HG02840 (cell line): ENCODE measurements at regions not wholly inside any gene's neighbourhood (a gene's known extent, or its start where the extent isn't known, plus 50 kb on each side); places are given as distances from the start of the nearest gene placed in this dataset.
"Not testable (repeated sequence)": the region's sequence is repeated elsewhere in the genome, so short reads cannot be mapped to it uniquely, and the experiment has no call there.

ENCODE experiments used
- ATAC-seq: cut with Tn5 transposase; IDR thresholded peaks from one replicate; pipeline ENCODE4 v1.9.1; 2021; ENCODE audit warnings: mild to moderate bottlenecking, moderate library complexity, moderate number of reproducible peaks; ENCODE audit not compliant: unreplicated experiment, low FRiP score

DNA sequence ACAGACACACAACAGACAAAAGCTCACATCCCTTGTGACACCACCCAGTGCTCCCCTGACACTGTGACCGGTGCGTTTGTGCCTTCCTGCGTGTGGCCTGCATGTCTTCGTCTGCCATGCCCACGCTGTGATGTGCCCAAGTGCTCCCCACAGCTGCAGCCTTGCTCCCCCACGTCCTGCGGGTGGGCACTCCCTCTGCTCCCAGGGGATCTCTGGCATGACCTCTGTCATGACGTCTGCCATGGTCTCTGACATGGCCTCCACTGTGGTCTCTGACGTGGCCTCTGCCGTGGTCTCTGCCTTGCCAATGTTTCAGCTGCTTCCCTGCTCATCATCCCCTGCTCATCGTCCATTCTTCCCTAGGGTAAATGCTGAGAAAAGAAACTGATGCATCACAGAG is 200.9 kb downstream of the DLL1 start:
- peak; percentile 6 for ATAC-seq

DNA sequence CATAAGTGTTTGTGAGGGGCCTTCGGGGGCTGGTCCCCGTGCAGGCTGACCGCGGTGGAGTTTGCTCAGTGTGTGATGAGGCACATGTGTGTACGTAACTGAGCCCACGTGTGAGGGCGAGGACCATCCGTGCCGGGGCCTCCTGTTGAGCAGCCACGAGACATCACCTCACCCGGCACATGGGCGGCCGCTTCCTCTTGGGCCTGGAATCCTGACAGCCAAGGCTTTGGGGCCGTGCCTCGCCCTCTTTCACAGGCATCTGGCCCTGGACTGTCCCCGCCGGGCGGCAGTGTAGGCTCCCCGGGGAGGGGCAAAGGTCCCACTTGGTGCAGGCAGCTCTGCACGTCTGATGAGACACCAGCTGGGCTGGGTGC is 202.3 kb downstream of the DLL1 start:
- ATAC-seq, result no peak

DNA sequence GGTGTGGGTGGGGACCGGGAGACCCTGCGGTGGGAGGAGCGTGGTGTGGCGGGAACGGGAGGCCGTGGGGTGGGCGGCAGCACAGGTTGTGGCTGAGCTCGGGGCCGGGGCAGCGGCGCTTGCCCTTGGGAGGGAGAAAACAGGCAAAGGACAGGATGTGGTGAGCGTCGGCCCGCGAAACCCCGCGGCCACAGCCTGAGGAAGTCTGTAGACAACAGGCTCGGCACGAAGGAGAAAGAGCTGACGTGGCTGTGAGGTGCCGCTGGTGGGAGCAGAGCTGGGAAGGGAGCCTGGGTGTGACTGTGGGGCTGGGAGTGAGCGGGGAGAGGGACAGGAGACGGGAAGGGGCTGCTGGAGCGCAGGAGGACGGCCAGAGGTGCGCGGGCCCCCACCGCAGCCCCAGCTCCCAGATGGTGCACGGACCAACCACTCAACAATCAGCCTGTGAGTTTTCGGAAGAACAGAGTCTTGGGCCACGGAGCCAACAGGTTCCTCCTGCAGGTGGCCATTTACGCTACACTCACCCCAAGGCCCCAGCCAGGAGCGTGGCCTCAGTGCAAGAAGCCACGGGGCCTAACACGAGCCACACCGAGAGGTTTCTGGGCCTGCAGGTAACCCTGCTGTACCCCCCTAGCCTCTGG is 202.8 kb downstream of the DLL1 start:
- no peak for ATAC-seq

DNA sequence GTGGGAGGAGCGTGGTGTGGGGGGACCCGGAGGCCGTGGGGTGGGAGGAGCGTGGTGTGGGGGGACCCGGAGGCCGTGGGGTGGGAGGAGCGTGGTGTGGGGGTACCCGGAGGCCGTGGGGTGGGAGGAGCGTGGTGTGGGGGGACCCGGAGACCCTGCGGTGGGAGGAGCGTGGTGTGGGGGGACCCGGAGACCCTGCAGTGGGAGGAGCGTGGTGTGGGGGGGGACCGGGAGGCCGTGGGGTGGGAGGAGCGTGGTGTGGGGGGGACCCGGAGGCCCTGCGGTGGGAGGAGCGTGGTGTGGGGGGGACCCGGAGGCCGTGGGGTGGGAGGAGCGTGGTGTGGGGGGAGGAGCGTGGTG is 203.5 kb downstream of the DLL1 start:
- not testable (repeated sequence) for ATAC-seq

DNA sequence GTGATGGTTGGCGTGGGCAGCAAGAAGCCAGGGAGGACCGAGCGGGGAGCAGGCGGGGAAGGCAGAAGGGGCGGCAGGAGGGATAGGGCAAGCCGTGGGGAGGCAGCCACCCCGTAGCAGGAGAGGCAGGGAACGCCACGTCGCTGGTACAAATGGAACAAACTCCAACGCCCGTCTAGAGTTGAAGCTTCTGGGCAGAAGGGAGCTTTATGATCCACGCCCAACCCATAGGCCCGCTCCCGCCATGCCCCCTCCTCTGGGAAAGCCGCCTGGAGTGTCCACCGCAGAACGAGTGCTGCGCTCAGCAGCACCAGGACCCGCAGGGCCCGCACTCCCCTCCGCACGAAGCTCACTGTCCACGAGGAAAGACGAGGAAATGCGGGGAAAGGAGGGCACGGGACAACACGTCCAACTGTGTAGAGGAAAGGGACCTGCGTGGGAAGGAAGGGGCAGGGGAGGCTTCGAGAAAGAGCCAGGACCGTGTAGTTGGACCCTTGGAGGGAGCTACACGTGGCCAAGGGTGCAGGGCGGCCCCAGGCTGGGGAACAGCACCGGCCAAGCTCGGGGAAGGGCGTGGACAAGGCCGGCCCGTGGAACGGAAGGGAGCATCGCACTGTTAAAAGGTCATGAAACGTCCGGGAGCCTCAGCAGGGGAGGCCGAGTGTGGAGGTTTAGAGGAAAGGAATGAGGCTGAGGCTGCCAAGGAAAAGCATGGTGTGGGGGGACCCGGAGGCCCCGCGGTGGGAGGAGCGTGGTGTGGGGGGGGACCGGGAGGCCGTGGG is 204.0 kb downstream of the DLL1 start:
- ATAC-seq, result no peak

DNA sequence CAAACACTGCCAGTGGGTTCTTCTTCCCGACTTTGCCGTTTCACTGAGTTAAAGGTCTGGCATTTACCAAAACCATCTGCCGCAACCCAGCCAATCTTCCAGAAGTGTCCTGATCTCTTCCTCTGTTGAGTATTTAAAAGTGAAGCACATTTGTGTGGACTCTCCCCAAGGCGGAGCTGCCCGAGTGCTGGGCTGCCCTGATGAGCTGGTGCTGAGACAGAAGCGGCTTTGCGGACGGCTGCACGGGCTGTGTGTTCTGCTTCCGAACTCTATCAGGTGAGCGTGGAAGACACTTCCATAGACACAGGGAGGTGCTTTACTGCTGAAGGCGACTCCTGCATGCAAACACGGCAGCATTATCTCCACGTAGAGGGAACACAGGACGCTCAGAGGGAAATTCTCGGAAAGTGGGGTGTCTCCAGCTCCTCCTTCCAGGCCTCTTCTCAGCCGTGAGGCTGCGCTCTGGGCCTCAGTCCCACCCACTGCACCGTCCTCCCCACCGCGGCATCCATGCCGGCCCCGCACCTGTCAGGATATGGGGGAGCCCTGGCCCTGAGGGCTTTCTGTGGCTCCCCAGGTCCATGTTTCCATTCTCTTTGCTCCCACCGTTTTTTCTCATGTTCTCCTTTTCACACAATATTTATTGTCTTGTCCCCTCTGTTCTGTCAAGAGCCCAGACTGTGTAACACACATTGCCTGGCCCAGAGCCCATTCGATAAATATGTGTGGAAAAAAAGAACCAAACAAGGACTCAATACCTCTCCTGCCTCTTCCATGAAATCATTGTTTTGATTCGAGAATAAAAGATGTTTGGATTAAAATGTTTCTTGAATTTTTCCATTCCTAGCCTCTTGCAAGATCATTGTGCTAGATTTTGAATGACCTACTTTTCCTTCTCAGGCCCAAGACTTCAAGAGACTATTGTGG is 205.1 kb downstream of the DLL1 start:
- no peak for ATAC-seq

DNA sequence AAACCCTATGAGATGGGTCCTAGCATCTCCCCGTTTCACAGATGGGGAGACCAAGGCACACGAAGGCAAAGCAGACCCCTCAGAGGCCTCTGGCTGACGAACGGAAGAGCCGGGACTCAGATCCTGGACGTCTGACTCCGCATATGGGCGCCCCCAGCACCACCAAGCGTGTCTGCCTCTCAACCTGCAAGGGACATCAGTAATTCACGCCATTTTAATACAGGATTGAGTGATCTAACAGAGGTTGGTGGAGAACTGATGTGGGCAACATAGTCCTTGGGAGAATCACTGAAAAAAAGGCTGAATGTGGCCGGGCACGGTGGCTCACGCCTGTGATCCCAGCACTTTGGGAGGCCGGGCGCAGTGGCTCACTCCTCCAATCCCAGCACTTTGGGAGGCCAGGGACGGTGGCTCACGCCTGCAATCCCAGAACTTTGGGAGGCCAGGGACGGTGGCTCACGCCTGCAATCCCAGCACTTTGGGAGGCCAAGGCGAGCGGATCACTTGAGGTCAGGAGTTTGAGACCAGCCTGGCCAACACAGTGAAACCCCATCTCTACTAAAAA is 206.6 kb downstream of the DLL1 start:
- ATAC-seq, result no peak

DNA sequence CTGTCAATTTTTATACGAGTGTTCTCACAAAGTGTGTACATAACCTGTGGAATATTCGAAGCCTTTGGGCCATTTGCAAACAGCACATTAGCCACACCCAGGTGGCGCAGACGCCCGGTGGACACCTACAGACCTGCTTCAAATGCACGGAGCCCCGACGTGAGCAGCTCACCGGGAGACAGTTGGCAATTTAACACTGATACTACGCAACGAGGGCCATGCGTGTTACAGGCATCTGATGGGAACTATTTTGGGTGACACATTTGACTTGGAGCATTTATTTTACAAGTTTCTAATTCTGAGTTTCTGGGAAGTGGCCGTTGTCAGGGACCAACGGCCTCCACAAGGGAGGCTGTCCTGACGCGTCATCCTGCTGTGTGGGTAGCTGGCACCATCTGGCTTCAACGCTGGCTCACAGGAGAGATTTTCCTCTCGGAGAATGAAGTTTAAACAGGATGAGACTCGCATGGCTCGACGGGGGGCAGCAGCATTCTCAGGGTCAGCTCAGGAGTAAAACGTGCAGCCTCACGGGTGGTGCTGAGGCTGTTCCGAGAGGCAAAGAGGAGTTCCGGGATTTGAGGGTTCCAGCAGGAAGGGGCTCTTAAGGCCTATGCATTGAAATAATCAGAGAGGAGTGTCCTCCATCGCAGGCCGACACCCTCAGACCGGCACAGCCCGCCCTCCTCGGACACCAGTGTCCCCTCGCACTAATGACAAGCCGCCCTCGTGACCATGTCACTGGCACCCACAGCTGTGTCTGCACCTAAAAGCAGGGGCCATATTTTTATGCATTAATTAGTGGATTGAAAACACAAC is 207.4 kb downstream of the DLL1 start:
- ATAC-seq, result no peak

DNA sequence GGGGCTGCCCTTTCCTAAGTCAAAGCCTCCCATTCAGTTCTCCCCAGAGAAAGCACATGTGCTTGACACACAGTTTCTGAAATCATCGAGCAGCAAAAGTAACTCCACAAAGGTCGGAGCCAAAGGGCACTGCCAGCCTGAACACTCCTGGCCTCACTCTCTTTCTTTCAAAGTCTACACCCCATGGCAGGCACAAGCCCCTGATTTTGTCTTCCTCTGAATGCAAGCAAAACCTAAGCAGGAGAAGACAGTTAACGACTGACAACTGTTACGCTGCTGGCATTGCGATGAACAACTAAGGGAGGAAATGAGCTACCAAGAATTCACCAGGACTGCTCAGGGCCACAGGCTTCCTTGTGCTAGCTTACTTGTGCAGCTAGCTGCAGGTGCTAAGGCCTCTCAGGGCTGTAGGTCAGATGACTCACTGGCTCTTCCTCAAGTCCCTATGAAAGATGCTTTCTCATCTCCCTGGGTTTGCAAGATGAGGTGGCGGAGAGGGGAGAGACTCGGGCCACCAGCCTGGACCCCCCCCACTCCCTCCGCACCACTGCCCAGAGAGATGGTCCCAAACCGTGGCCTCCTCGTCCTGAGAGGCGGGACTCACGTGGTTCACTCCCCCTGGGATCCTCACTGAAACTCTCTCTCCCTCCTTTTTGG is 208.2 kb downstream of the DLL1 start:
- no peak for ATAC-seq

DNA sequence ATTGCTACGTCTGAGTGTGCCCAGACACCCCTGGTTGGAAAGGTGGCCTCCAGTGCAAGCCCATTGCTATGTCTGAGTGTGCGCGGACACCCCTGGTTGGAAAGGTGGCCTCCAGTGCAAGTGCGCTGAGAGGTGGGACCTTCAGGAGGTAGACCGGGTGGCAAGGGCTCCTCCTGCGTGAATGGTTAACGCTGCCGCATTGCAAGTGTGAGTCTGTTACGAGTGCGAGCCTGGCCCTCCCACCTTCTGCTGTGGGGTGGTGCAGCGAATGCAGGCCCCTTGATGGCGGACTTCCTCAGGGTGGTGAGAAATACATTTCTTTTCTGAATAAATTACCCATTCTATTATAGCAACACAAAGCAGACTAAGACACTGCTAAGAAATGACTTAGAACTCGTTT is 208.8 kb downstream of the DLL1 start:
- no peak for ATAC-seq

DNA sequence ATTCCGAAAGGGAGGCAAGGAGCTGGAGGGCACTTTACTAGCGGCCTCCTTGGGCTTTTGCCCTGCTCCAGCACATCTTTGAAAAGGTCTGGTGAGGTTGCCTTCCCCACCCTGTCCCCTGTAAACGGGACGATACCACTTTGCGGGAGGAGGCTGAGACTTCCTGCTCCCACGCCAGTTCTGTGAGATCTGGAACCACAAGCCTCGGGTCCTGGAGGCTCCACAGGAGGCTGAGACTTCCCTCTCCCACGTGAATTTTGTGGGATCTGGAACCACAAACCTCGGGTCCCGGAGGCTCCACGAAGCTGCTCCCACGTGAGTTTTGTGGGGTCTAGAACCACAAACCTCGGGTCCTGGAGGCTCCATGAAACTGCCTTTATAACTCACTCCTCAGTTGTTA is 209.3 kb downstream of the DLL1 start:
- ATAC-seq, result no peak

DNA sequence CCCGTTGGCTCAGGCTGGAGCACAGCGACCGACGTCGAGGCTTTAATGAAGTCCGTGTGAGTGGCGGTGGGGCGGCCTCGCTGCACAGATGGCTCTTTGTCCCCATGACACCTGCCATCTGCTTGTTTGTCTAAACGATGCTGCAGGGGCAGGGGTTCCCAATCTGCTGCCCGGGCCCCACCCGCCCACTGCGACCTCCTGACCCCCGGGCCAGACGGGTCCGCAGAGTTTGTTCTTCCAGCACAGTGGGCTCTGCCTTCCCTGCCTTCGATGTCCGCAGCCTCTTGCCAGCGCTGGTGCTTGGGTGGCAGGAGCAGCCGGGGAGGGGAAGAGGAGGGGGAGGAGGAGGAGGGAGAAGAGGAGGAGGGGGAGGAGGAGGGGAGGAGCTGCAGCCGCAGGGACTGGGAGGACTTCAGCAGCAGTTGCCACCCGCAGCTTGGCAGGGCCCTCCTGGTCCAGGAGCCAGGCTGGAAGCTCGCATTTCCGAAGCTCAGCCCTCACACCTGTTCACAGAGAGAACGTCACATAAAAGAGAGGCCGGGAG is 210.0 kb downstream of the DLL1 start:
- ATAC-seq, result no peak

DNA sequence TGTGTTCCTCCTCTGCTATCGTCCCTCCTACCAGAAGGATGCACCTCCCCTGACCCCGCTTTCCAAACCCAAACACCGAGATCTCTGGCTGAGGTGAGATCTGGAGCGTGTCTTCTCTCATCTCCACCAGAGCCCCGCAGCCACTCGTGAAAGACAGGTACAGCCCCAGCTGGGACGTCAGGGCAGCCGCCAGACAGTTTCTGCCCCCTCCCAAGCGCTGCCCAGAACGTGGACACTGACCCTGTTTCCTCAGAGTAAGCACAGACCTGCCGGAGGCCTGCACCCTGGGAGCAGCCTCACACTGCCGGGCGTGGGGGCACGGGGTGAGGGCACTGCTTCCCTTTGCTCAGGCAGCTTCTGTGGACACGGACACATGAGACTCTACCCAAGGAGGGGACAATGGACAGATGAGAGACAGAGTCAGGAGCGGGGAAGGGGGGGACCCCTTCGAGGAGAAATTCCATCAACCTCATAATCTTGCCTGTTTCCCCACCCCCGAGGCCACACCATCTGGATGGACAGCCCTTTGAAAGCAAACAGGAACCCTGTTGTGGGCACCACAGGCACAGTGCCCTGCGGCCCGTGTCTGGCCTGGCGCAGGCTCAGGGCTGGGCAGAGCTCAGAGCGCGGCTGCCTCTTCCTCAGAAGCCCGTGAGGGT is 210.6 kb downstream of the DLL1 start:
- no peak for ATAC-seq

DNA sequence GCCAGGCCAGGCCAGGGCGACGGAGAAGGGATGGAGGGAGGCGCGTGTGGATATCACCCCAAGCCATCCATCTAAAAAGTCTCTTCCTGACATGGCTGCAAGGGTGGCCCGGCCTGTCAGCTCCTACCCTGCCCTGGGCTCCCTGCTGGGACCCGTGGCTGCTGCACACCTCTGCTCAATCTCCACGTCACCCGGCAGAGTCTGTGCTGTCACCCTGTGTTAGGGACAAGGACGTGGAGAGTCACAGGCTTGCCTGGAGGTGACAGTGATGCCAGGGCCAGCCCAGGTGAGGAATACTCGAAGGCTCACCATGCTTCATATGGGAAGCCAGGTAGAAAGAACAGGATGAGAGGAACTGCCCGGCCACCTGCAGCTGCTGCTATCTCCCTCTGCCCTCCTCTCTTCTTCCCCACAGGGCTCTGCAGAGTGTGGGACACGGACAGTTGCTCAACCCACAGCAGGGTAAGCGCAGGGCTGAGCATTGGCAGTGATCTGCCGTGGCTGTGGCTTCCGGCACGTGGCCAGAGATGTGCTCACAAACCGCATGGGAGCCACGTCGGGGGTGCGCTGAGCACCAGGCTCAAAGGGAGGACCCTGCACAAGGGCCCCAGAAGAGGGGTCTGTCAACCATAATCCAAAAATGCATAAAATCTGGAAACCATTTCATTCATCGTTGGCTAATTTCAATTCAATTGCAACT is 214.3 kb downstream of the DLL1 start:
- ATAC-seq, result no peak

DNA sequence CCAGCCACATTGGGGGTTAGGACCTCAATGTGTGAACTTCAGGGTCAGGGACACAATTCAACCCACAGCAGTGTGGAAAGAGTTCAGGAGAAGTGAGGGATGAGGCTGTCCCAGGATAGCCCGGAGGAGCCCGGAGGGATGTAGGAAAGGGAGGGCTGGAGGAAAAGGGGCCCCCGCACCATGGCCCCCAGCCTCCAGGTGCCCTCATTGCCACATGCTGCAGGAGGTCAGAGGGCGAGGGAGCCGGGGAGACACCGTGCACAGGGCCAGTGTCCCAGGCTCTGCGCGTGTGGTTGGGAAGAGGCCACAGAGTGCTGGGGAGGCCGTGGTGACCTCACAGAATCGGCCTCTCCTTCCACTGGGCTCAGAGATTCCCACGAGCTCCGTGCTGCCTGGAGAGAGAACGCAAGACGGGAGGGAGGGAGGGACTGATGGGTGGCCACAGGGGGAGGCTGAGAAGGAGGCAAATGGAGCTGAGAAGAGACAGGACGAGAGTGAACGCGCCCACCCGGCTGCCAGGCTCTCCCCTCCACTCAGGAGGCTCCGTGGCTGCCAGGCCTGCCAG is 215.1 kb downstream of the DLL1 start:
- no peak for ATAC-seq

DNA sequence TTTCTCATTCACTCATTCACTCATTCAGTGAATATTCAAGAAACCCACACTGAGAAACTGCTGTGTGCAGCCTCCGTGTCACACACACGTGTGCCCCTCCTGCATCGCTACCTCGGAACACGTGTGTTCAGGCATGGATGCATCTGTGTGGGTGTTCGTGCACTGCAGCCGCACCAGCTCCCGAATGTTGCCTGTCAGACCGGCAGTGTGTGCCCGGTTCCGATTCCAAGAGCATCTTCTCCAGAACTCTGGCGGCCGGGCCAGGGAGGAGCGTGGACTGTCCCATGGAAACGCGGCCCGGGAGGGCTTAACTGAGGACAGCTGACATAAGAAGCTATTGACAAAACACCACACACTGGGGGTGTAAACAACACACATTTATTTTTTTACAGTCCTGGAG is 216.0 kb downstream of the DLL1 start:
- ATAC-seq, result no peak

DNA sequence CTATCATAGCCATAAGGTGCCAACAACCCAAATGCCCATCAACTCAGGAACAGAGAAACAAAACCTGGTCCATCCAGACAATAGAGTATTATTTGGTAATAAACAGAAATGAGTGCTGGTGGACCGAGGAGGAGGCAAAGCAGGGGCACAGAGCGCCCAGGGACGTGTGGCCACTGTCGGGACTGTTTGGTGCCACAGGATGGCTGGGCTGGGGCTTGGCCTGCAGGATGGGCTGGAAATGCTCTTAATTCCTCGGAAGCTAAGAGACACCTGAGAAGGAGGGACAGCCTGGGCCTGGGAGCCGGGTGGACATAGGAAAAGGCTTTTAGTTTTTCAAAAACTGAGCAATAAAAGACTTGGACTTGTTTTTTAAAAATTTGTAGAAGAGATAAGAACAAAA is 216.4 kb downstream of the DLL1 start:
- no peak for ATAC-seq

DNA sequence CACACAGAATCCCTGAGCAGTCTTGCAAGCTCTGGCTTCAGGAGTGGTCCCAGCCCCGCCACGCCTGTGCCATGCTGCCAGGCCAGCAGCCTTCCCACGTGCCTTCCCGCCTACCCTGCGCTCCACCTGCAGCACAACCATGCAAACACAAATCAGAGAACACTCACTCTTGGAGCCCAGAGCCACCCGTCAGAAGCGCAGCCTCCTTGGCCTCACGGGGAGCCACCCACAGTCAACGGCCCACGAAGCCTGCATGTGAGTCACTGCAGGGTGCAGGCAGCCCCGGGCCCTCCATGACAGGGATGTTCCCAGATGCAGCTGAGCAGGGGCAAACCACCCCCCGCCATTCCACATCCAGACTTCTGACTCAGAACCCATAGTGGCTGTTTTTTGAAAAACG is 217.0 kb downstream of the DLL1 start:
- ATAC-seq, result no peak
